NCI-H2227 (cell line): ENCODE measurements at regions not wholly inside any gene's neighbourhood (a gene's known extent, or its start where the extent isn't known, plus 50 kb on each side); places are given as distances from the start of the nearest gene placed in this dataset.
A peak's percentile ranks its signal among the peaks of the same experiment; 100 is the strongest.

Experiments
- DNase-seq: peaks from one replicate; lab custom pipeline; 2025; ENCODE audit not compliant: unreplicated experiment; lab: John Stamatoyannopoulos, UW

- DNase-seq: no peak
Observed at GRCh38 chr2:212628586-212628985, 90.0 kb upstream of the ERBB4 start.

- DNase-seq: no peak
Observed at GRCh38 chr2:212626371-212626918, 87.8 kb upstream of the ERBB4 start.

- no peak for DNase-seq
Observed at GRCh38 chr2:212619954-212620353, 81.4 kb upstream of the ERBB4 start.

GRCh38 chr2:212618636-212619035, 80.0 kb upstream of the ERBB4 start:
- no peak for DNase-seq

GRCh38 chr2:212610872-212611425, 72.3 kb upstream of the ERBB4 start:
- DNase-seq: no peak

GRCh38 chr2:212609479-212609878, 70.9 kb upstream of the ERBB4 start:
- no peak for DNase-seq

- no peak for DNase-seq
Observed at GRCh38 chr2:212607080-212607479, 68.5 kb upstream of the ERBB4 start.

- DNase-seq: no peak
Observed at GRCh38 chr2:212606232-212606631, 67.6 kb upstream of the ERBB4 start.

GRCh38 chr2:212596688-212597087, 58.1 kb upstream of the ERBB4 start:
- no peak for DNase-seq

- DNase-seq: no peak
Observed at GRCh38 chr2:212596276-212596675, 57.7 kb upstream of the ERBB4 start.

GRCh38 chr2:212595036-212595654, 56.5 kb upstream of the ERBB4 start:
- peak; percentile 24 for DNase-seq

GRCh38 chr2:212592695-212593094, 54.1 kb upstream of the ERBB4 start:
- no peak for DNase-seq
